Neural progenitor cell (in vitro differentiated cells): ENCODE measurements at regions not wholly inside any gene's neighbourhood (a gene's known extent, or its start where the extent isn't known, plus 50 kb on each side); places are given as distances from the start of the nearest gene placed in this dataset.

Source experiments
- EZH2 ChIP-seq: fragments of 200-600 bp; sonication (generic); IDR thresholded peaks from 2 replicates; pipeline ENCODE4 v1.6.1; 2017; ENCODE audit warnings: antibody characterized with exemption, mild to moderate bottlenecking, moderate library complexity
- TF ChIP-seq, protein P1 (sequence below): fragments of 200-600 bp; sonication (generic); IDR thresholded peaks from 2 replicates; pipeline ENCODE4 v1.5.1; 2017; ENCODE audit warnings: antibody characterized with exemption, mild to moderate bottlenecking

DNA sequence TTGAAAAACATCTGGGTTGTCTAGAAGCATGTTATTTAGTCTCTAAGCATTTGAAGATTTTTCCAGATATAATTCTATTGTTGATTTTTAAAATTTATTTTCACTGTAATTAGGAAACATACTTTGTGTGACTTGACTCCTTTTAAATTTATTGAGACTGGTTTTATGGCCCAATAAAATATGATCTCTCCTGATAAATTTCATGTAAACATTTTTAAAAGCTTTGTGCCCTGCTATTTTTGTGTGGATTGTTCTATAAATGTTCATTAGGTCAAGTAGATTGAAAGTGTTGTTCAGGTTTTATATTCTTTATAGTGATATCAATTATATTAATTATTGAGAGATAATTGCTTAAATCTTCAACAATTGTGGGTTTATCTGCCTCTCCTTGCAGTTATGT, 105.4 kb downstream of the RFX6 start:
- TF ChIP-seq, protein P1, sequence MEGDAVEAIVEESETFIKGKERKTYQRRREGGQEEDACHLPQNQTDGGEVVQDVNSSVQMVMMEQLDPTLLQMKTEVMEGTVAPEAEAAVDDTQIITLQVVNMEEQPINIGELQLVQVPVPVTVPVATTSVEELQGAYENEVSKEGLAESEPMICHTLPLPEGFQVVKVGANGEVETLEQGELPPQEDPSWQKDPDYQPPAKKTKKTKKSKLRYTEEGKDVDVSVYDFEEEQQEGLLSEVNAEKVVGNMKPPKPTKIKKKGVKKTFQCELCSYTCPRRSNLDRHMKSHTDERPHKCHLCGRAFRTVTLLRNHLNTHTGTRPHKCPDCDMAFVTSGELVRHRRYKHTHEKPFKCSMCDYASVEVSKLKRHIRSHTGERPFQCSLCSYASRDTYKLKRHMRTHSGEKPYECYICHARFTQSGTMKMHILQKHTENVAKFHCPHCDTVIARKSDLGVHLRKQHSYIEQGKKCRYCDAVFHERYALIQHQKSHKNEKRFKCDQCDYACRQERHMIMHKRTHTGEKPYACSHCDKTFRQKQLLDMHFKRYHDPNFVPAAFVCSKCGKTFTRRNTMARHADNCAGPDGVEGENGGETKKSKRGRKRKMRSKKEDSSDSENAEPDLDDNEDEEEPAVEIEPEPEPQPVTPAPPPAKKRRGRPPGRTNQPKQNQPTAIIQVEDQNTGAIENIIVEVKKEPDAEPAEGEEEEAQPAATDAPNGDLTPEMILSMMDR, result no peak
- TF ChIP-seq EZH2, result no peak
